ENCODE measurements at regions not wholly inside any gene's neighbourhood (a gene's known extent, or its start where the extent isn't known, plus 50 kb on each side); places are given as distances from the start of the nearest gene placed in this dataset.

- no peak overlapping the region for H2AFZ ChIP-seq (ENCODE audit: low read depth, low read length, severe bottlenecking)
- H3K9me2 ChIP-seq (replicated peaks; ENCODE audit: insufficient read depth, low read length), result no peaks in the 10 kb centered on the region
- no peak overlapping the region for H3K4me3 ChIP-seq (ENCODE audit: insufficient read depth, low read length, poor library complexity, severe bottlenecking)
- no peak overlapping the region for H3K4me2 ChIP-seq (ENCODE audit: low read depth, low read length, poor library complexity, severe bottlenecking)
- H3K9me3 ChIP-seq (ENCODE audit: insufficient read depth, low read length), result no peaks in the 10 kb centered on the region
- no peak for TF ChIP-seq EZH2phosphoT487 (conservative IDR thresholded peaks at IDR 0.05; ENCODE audit: low read length)
- TF ChIP-seq CTCF (IDR thresholded peaks at IDR 0.05; ENCODE audit: insufficient read depth, low read length, poor library complexity, severe bottlenecking), result no peak
- peak overlapping the region; percentile 11; the same call in 1 of the 2 replicates for H3K27ac ChIP-seq (ENCODE audit: low read depth, low read length)
- peaks cover 39% of the 10 kb centered on the region for H3K36me3 ChIP-seq (ENCODE audit: low read length)
- no peak overlapping the region for H3K9ac ChIP-seq (ENCODE audit: low read length)
- H3K79me2 ChIP-seq (ENCODE audit: insufficient read depth, low read length), result no peaks in the 10 kb centered on the region
- H3K27me3 ChIP-seq (ENCODE audit: low read length), result no peaks in the 10 kb centered on the region
- no peaks in the 10 kb centered on the region for H4K20me1 ChIP-seq (ENCODE audit: low read depth, low read length)
- no peaks in the 10 kb centered on the region; the same call in 1 of the 2 replicates for H3F3A ChIP-seq (ENCODE audit: insufficient read depth)
These were observed 90.4 kb downstream of the SEPTIN7 start for GRCh38 chr7:35891004-35891830.

- Histone ChIP-seq H3K9ac (ENCODE audit: low read length) (no peak overlapping the region), H4K20me1 (ENCODE audit: low read depth, low read length) (no peaks in the 10 kb centered on the region), H3K79me2 (ENCODE audit: insufficient read depth, low read length) (no peaks in the 10 kb centered on the region), H3K27me3 (ENCODE audit: low read length) (no peaks in the 10 kb centered on the region), H3K36me3 (ENCODE audit: low read length) (peaks cover 52% of the 10 kb centered on the region; the same call in 1 of the 2 replicates), H3K4me2 (ENCODE audit: low read depth, low read length, poor library complexity, severe bottlenecking) (no peak overlapping the region), H3K9me3 (ENCODE audit: insufficient read depth, low read length) (no peaks in the 10 kb centered on the region), H3K4me3 (ENCODE audit: insufficient read depth, low read length, poor library complexity, severe bottlenecking) (no peak overlapping the region), H3K9me2 (replicated peaks; ENCODE audit: insufficient read depth, low read length) (no peaks in the 10 kb centered on the region), H2AFZ (ENCODE audit: low read depth, low read length, severe bottlenecking) (no peak overlapping the region), H3F3A (ENCODE audit: insufficient read depth) (peaks cover 9% of the 10 kb centered on the region; the same call in 1 of the 2 replicates), H3K27ac (ENCODE audit: low read depth, low read length) (no peak overlapping the region)
- TF ChIP-seq EZH2phosphoT487 (conservative IDR thresholded peaks at IDR 0.05; ENCODE audit: low read length), result no peak
- no peak for TF ChIP-seq CTCF (IDR thresholded peaks at IDR 0.05; ENCODE audit: insufficient read depth, low read length, poor library complexity, severe bottlenecking)
These were observed 92.8 kb downstream of the SEPTIN7 start for GRCh38 chr7:35893649-35894048.

GRCh38 chr7:35894721-35895120 lies 93.9 kb downstream of the SEPTIN7 start:
- TF ChIP-seq CTCF (IDR thresholded peaks at IDR 0.05; ENCODE audit: insufficient read depth, low read length, poor library complexity, severe bottlenecking) (no peak), EZH2phosphoT487 (conservative IDR thresholded peaks at IDR 0.05; ENCODE audit: low read length) (no peak)
- H3K27ac ChIP-seq (ENCODE audit: low read depth, low read length), result no peak overlapping the region
- H2AFZ ChIP-seq (ENCODE audit: low read depth, low read length, severe bottlenecking), result no peak overlapping the region
- H3K4me3 ChIP-seq (ENCODE audit: insufficient read depth, low read length, poor library complexity, severe bottlenecking), result no peak overlapping the region
- H3K27me3 ChIP-seq (ENCODE audit: low read length), result no peaks in the 10 kb centered on the region
- H3K79me2 ChIP-seq (ENCODE audit: insufficient read depth, low read length), result no peaks in the 10 kb centered on the region
- peaks cover 9% of the 10 kb centered on the region; the same call in 1 of the 2 replicates for H3F3A ChIP-seq (ENCODE audit: insufficient read depth)
- peaks cover 56% of the 10 kb centered on the region; the same call in 1 of the 2 replicates for H3K36me3 ChIP-seq (ENCODE audit: low read length)
- H4K20me1 ChIP-seq (ENCODE audit: low read depth, low read length), result no peaks in the 10 kb centered on the region
- H3K4me2 ChIP-seq (ENCODE audit: low read depth, low read length, poor library complexity, severe bottlenecking), result no peak overlapping the region
- H3K9me3 ChIP-seq (ENCODE audit: insufficient read depth, low read length), result no peaks in the 10 kb centered on the region
- no peaks in the 10 kb centered on the region for H3K9me2 ChIP-seq (replicated peaks; ENCODE audit: insufficient read depth, low read length)
- no peak overlapping the region for H3K9ac ChIP-seq (ENCODE audit: low read length)

Data from SU-DHL-6 (cell line).